Epithelial cell of proximal tubule (primary cell): ENCODE measurements at regions not wholly inside any gene's neighbourhood (a gene's known extent, or its start where the extent isn't known, plus 50 kb on each side); places are given as distances from the start of the nearest gene placed in this dataset.
"Not testable (repeated sequence)": the region's sequence is repeated elsewhere in the genome, so short reads cannot be mapped to it uniquely, and the experiment has no call there.

ENCODE experiments used
- DNase-seq: peaks from one replicate; pipeline ENCODE4 v3.0.0-alpha.2; 2011; ENCODE audit warnings: low read depth
- H3K4me3 ChIP-seq: 2 replicates; pipeline ENCODE4 v1.5.1; 2011; ENCODE audit warnings: low read depth, mild to moderate bottlenecking, low read length
- TF ChIP-seq, protein P1 (sequence below): conservative IDR thresholded peaks from 2 replicates; pipeline ENCODE4 v1.5.1; 2012; ENCODE audit warnings: low read depth, mild to moderate bottlenecking, low read length

DNA sequence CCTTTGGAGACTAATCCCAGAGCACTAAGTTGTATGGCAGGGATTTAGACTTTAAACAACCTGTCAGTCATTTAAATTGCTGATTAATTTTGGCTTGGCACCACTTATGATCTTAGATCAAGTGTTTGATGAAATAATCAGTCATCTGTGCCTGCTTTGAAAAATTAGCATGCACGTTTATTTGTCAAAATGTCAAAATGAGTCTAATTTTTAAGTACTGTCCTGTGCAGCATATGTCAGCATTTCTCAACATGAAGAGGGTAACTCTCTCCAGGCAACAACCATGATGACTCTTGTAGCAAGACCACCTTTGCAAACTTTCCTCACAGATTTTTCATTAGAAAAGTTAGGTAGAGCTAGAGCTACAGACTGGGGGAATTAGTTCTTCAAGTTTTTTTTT lies 155.7 kb upstream of the GJE1 start:
- DNase-seq: no peak
- TF ChIP-seq, protein P1, sequence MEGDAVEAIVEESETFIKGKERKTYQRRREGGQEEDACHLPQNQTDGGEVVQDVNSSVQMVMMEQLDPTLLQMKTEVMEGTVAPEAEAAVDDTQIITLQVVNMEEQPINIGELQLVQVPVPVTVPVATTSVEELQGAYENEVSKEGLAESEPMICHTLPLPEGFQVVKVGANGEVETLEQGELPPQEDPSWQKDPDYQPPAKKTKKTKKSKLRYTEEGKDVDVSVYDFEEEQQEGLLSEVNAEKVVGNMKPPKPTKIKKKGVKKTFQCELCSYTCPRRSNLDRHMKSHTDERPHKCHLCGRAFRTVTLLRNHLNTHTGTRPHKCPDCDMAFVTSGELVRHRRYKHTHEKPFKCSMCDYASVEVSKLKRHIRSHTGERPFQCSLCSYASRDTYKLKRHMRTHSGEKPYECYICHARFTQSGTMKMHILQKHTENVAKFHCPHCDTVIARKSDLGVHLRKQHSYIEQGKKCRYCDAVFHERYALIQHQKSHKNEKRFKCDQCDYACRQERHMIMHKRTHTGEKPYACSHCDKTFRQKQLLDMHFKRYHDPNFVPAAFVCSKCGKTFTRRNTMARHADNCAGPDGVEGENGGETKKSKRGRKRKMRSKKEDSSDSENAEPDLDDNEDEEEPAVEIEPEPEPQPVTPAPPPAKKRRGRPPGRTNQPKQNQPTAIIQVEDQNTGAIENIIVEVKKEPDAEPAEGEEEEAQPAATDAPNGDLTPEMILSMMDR: no peak
- H3K4me3 ChIP-seq: no peak overlapping the region

DNA sequence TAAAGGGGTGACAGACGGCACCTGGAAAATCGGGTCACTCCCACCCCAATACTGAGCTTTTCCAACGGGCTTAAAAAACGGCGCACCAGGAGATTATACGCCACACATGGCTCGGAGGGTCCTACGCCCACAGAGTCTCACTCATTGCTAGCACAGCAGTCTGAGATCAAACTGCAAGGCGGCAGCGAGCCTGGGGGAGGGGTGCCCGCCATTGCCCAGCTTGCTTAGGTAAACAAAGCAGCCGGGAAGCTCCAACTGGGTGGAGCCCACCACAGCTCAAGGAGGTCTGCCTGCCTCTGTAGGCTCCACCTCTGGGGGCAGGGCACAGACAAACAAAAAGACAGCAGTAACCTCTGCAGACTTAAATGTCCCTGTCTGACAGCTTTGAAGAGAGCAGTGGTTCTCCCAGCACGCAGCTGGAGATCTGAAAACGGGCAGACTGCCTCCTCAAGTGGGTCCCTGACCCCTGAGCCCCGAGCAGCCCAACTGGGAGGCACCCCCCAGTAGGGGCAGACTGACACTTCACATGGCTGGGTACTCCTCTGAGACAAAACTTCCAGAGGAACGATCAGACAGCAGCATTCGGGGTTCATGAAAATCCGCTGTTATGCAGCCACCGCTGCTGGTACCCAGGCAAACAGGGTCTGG lies 162.8 kb upstream of the GJE1 start:
- DNase-seq, H3K4me3 ChIP-seq: not testable (repeated sequence)

DNA sequence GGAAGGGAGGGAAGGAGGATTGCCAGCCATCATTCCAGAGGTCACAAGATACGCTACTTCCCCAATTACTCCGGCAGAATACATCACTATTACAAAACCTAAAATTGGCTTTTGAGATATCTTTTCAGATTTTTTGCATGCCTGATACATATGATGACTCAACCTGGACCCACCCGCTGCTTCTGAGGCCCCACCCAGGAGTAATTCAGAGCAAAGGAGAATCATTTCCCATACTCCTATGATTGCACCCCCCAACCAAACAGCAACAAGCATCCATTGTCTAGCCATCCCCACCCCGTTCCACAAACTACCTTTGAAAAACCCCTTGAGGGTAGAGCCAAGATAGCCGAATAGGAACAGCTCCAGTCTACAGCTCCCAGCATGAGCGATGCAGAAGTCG lies 163.5 kb upstream of the GJE1 start:
- TF ChIP-seq, protein P1: no peak
- DNase-seq: no peak
- H3K4me3 ChIP-seq: no peak overlapping the region

DNA sequence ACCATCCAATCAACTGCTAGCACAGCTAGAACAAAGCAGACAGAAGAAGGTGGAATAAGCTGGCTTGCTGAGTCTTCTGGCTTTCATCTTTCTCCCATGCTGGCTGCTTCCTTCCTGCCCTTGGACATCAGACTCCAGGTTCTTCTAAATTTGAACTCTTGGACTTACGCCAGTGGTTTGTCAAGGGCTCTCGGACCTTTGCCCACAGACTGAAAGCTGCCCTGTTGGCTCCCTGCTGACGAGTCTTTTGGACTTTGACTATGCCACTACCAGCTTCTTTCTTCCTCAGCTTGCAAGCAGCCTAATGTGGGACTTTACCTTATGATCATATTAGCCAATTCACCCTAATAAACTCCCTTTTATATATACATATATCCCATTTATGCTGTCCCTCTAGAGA lies 164.1 kb upstream of the GJE1 start:
- TF ChIP-seq, protein P1: no peak
- H3K4me3 ChIP-seq: no peak overlapping the region
- no peak for DNase-seq

DNA sequence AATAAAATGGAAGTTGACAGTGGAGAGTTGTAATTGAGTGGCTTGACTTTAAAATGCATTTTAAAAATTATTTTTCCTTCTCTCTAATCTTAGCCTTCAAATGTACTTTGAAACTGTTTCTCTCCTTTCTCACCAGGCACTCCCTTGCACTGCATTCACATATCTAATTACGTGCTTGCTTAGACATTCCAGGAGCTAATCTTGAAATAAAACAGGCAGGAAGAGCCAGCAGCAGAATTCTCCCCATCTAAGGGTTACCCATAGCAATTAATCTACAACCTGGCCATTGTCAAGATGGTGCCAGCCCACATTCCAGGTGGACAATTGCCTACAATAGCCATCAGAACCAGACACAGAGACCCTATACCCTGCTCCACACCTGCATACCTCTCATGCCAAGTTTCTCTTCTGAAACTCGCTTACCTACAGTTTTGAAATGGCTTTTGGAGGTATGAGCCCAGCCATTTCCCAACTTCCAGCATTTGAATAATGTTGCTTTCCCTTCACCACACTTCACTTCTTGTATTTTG lies 167.6 kb upstream of the GJE1 start:
- H3K4me3 ChIP-seq: no peak overlapping the region
- TF ChIP-seq, protein P1: no peak
- DNase-seq: no peak

DNA sequence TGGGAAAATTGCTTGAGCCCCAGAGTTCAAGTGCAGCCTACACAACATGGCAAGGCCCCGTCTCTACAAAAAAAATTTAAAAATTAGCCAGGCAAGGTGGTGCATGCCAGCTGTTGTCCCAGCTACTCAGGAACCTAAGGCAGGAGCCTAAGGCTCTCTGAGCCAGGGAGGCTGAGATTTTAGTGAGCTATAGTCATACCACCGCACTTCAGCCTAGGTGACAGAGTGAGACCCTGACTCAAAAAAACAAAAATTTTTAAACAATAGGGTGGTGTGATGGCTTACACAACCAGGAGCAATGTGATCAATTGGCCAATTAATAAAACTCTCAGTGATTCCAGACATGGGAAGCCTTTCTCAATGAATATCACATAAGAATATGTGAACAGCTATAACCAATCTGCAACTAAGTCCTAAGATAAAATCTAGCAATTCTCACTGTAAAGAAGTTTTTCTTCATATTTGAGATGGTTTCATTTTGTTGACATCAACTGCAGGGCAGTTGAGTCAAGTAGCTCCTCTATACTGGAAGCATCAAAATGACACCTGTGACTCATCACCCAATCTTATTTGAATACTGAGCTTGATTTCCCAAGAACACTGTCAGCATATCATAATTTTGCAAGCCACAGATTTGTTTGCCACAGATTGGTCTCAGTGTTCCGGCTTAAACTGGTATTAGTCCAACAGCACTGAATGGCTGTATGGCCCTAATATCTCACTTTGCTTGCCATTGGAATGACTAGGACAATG lies 169.0 kb upstream of the GJE1 start:
- TF ChIP-seq, protein P1: no peak
- no peak overlapping the region for H3K4me3 ChIP-seq
- DNase-seq: no peak

DNA sequence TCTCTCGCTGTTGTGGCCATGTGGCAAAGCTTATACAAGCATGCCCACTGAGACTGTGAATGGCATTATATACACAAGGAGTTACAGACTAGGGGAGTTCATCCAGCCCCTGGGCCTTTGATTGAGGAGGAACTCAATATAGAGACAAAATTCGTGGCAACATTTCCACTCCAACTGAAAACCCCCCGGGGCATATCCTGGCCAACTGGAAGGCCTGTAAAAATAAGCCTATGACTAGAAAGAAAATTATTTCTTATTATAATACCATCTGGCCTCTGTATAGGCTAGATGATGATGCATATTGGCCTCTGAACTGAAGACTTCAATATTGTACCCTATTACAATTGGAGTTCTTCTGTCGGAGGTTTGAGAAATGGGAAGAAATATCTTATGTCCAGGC lies 175.5 kb upstream of the GJE1 start:
- TF ChIP-seq, protein P1: no peak
- DNase-seq: no peak

More for the DNA sequence above, 175.5 kb upstream of the GJE1 start:
- no peak overlapping the region for H3K4me3 ChIP-seq
